IMR-90 (cell line): ENCODE measurements at regions not wholly inside any gene's neighbourhood (a gene's known extent, or its start where the extent isn't known, plus 50 kb on each side); places are given as distances from the start of the nearest gene placed in this dataset.

Experiments
- ATAC-seq: fragments of 200-7000 bp; cut with Tn5 transposase; 2 replicates; pipeline ENCODE4 v1.9.1; 2020; ENCODE audit warnings: low read depth, mild to moderate bottlenecking, moderate library complexity
- BruUV-seq: library from RNA; stranded (reverse); fragments of 400-500 nt; replicated peaks from 2 replicates; lab custom pipeline; 2021; lab: Mats Ljungman, UMichigan
- CTCF ChIA-PET: fragments of 300-600 bp; formaldehyde crosslinking; extraction: SDS; loops from one replicate; lab custom pipeline; 2021; ENCODE audit warnings: antibody characterized with exemption; lab: Yijun Ruan, JAX
- POLR2A ChIA-PET: fragments of 300-600 bp; sonication (Branson Sonifier 250); formaldehyde crosslinking; loops from one replicate; lab custom pipeline; 2022; ENCODE audit warnings: antibody characterized with exemption; ENCODE audit not compliant: unreplicated experiment; lab: Charles Lee
- DNase-seq: peaks from one replicate; pipeline ENCODE4 v3.0.0; 2013
- H2AFZ ChIP-seq: replicated peaks from 2 replicates; pipeline ENCODE3; 2013; ENCODE audit warnings: low read length, mild to moderate bottlenecking; ENCODE audit not compliant: poor library complexity
- H2AK5ac ChIP-seq: 2 replicates; pipeline ENCODE4 v1.6.1; 2013; ENCODE audit warnings: low read depth, low read length, inconsistent platforms
- H2AK9ac ChIP-seq: replicated peaks from 2 replicates; pipeline ENCODE3; 2013; ENCODE audit warnings: mild to moderate bottlenecking, low read depth, low read length, moderate library complexity; ENCODE audit not compliant: poor library complexity
- H2BK120ac ChIP-seq: 2 replicates; pipeline ENCODE4 v1.6.1; 2013; ENCODE audit warnings: low read depth, low read length, inconsistent platforms
- H2BK15ac ChIP-seq: 3 replicates; pipeline ENCODE4 v1.6.1; 2013; ENCODE audit warnings: low read depth, low read length, inconsistent platforms
- H2BK20ac ChIP-seq: 2 replicates; pipeline ENCODE4 v1.6.1; 2013; ENCODE audit warnings: low read depth, mild to moderate bottlenecking, inconsistent platforms, low read length, moderate library complexity
- H2BK5ac ChIP-seq: 2 replicates; pipeline ENCODE4 v1.6.1; 2013; ENCODE audit warnings: mild to moderate bottlenecking, low read depth, low read length, inconsistent platforms; ENCODE audit not compliant: poor library complexity, severe bottlenecking
- H3K14ac ChIP-seq: replicated peaks from 2 replicates; pipeline ENCODE4 v1.6.1; 2013; ENCODE audit warnings: low read depth, low read length, inconsistent platforms
- H3K18ac ChIP-seq: 2 replicates; pipeline ENCODE4 v1.6.1; 2013; ENCODE audit warnings: low read depth, low read length, control low read depth
- H3K23ac ChIP-seq: 2 replicates; pipeline ENCODE4 v1.6.1; 2013; ENCODE audit warnings: low read depth, low read length, inconsistent platforms
- H3K27ac ChIP-seq: 2 replicates; pipeline ENCODE4 v1.5.1; 2013; ENCODE audit warnings: mild to moderate bottlenecking, control low read depth, low read length; ENCODE audit not compliant: insufficient read depth
- H3K27me3 ChIP-seq: 2 replicates; pipeline ENCODE4 v1.6.1; 2013; ENCODE audit warnings: low read length; ENCODE audit not compliant: control insufficient read depth, insufficient read depth
- H3K36me3 ChIP-seq: 2 replicates; pipeline ENCODE4 v1.6.1; 2013; ENCODE audit warnings: low read length, mixed read lengths; ENCODE audit not compliant: control insufficient read depth, insufficient read depth
- H3K4ac ChIP-seq: 2 replicates; pipeline ENCODE4 v1.6.1; 2013; ENCODE audit warnings: low read depth, low read length, inconsistent platforms
- H3K4me1 ChIP-seq: 2 replicates; pipeline ENCODE4 v1.6.1; 2013; ENCODE audit warnings: low read length, mixed read lengths; ENCODE audit not compliant: control insufficient read depth, insufficient read depth
- H3K4me2 ChIP-seq: 2 replicates; pipeline ENCODE4 v1.6.1; 2013; ENCODE audit warnings: low read depth, mild to moderate bottlenecking, control low read depth, low read length, moderate library complexity
- H3K4me3 ChIP-seq: 2 replicates; pipeline ENCODE4 v1.5.1; 2013; ENCODE audit warnings: low read depth, mild to moderate bottlenecking, control low read depth, low read length, moderate library complexity; ENCODE audit not compliant: insufficient read depth
- H3K56ac ChIP-seq: 2 replicates; pipeline ENCODE4 v1.6.1; 2013; ENCODE audit warnings: low read length, inconsistent platforms; ENCODE audit not compliant: insufficient read depth; ENCODE audit errors: extremely low read depth
- H3K79me1 ChIP-seq, 2 experiments: 2 replicates each; pipeline ENCODE4 v1.6.1; 2013; ENCODE audit warnings: low read length in 2 of 2, inconsistent platforms in 1 of 2, low read depth in 1 of 2
- H3K9ac ChIP-seq: 2 replicates; pipeline ENCODE4 v1.6.1; 2013; ENCODE audit warnings: low read depth, low read length, control low read depth
- H3K9me1 ChIP-seq: 2 replicates; pipeline ENCODE4 v1.6.1; 2013; ENCODE audit warnings: low read length, inconsistent platforms; ENCODE audit not compliant: insufficient read depth
- H3K9me3 ChIP-seq: 2 replicates; pipeline ENCODE4 v1.6.1; 2013; ENCODE audit warnings: low read length; ENCODE audit not compliant: control insufficient read depth, insufficient read depth
- H4K20me1 ChIP-seq: 2 replicates; pipeline ENCODE4 v1.6.1; 2013; ENCODE audit warnings: low read length, inconsistent platforms; ENCODE audit not compliant: insufficient read depth
- H4K5ac ChIP-seq: 2 replicates; pipeline ENCODE4 v1.6.1; 2013; ENCODE audit warnings: mild to moderate bottlenecking, low read depth, low read length, control low read depth
- H4K8ac ChIP-seq, 2 experiments: 2 replicates each; pipeline ENCODE4 v1.6.1; 2013; ENCODE audit warnings: low read depth in 2 of 2, low read length in 2 of 2, control low read depth in 1 of 2, inconsistent platforms in 1 of 2
- H4K91ac ChIP-seq: 2 replicates; pipeline ENCODE4 v1.6.1; 2013; ENCODE audit warnings: low read depth, low read length, inconsistent platforms; ENCODE audit not compliant: insufficient read depth
- CEBPB ChIP-seq: IDR thresholded peaks from 2 replicates; pipeline ENCODE4 v1.6.1; 2012; ENCODE audit warnings: low read depth, low read length, improper control_type of control experiment
- CHD1 ChIP-seq: IDR thresholded peaks from 2 replicates; pipeline ENCODE4 v1.6.1; 2012; ENCODE audit warnings: low read depth, low read length, improper control_type of control experiment
- FOS ChIP-seq: fragments of 150-350 bp; IDR thresholded peaks from 2 replicates; pipeline ENCODE4 v1.6.1; 2016; ENCODE audit warnings: low read depth, low read length
- MAFK ChIP-seq: IDR thresholded peaks from 2 replicates; pipeline ENCODE4 v1.6.1; 2012; ENCODE audit warnings: low read depth, low read length, improper control_type of control experiment
- MAZ ChIP-seq: IDR thresholded peaks from 2 replicates; pipeline ENCODE4 v1.6.1; 2012; ENCODE audit warnings: low read depth, mild to moderate bottlenecking, low read length, improper control_type of control experiment, moderate library complexity, borderline replicate concordance
- MXI1 ChIP-seq: IDR thresholded peaks from 2 replicates; pipeline ENCODE4 v1.6.1; 2012; ENCODE audit warnings: low read depth, mild to moderate bottlenecking, low read length, moderate library complexity, borderline replicate concordance
- NFE2L2 ChIP-seq: fragments of 150-350 bp; IDR thresholded peaks from 2 replicates; pipeline ENCODE4 v1.6.1; 2016; ENCODE audit warnings: low read depth, mild to moderate bottlenecking, low read length
- POLR2A ChIP-seq: IDR thresholded peaks from 2 replicates; pipeline ENCODE4 v1.6.1; 2012; ENCODE audit warnings: mild to moderate bottlenecking, low read depth, low read length
- RAD21 ChIP-seq: IDR thresholded peaks from 2 replicates; pipeline ENCODE4 v1.6.1; 2012; ENCODE audit warnings: low read length, improper control_type of control experiment
- RCOR1 ChIP-seq: IDR thresholded peaks from 2 replicates; pipeline ENCODE4 v1.6.1; 2012; ENCODE audit warnings: mild to moderate bottlenecking, low read length, improper control_type of control experiment; ENCODE audit not compliant: insufficient replicate concordance
- RFX5 ChIP-seq: IDR thresholded peaks from 2 replicates; pipeline ENCODE4 v1.8.0; 2012; ENCODE audit warnings: low read depth, mild to moderate bottlenecking, low read length, moderate library complexity
- SMC3 ChIP-seq: fragments of 150-350 bp; IDR thresholded peaks from 2 replicates; pipeline ENCODE4 v1.6.1; 2016; ENCODE audit warnings: low read depth, mild to moderate bottlenecking, antibody characterized with exemption, low read length, moderate library complexity
- WGBS, 2 experiments: methylation state at CpG; one replicate each; pipeline versions ENCODE4 v1.1.5 to v1.1.7; 2013; ENCODE audit warnings: missing lambda C conversion rate in 2 of 2; ENCODE audit not compliant: insufficient read length in 1 of 2; ENCODE audit errors: extremely low coverage in 2 of 2; 5-methylcytosine and 5-hydroxymethylcytosine counted together
- dilution Hi-C: fragments of 300-500 bp; cut with HindIII; formaldehyde crosslinking; loops from one replicate; pipeline ENCODE4 v1.14.3; 2018; ENCODE audit warnings: low sequenced_read_pairs; ENCODE audit not compliant: unreplicated experiment
- in situ Hi-C: fragments of 300-500 bp; cut with MboI; formaldehyde crosslinking; loops from 3 replicates; pipeline ENCODE4 v1.14.3; 2019; ENCODE audit warnings: low sequenced_read_pairs, inconsistent platforms, mixed read lengths
- intact Hi-C: fragments of 100-400 bp; cut with micrococcal nuclease; formaldehyde crosslinking; loops from 2 replicates; pipeline ENCODE4 v1.10.0; 2022
- TF ChIP-seq, protein P1 (sequence below): conservative IDR thresholded peaks from 2 replicates; pipeline ENCODE4 v1.5.1; 2012; ENCODE audit warnings: mild to moderate bottlenecking, low read depth, low read length, improper control_type of control experiment
- TF ChIP-seq, protein P2 (sequence below): fragments of 150-350 bp; IDR thresholded peaks from 2 replicates; pipeline ENCODE4 v1.6.1; 2016; ENCODE audit warnings: low read depth, mild to moderate bottlenecking, low read length, moderate library complexity, borderline replicate concordance
- TF ChIP-seq, protein P3 (sequence below): fragments of 150-350 bp; IDR thresholded peaks from 2 replicates; pipeline ENCODE4 v1.6.1; 2017; ENCODE audit warnings: mild to moderate bottlenecking, antibody characterized with exemption, low read length, low read depth

DNA sequence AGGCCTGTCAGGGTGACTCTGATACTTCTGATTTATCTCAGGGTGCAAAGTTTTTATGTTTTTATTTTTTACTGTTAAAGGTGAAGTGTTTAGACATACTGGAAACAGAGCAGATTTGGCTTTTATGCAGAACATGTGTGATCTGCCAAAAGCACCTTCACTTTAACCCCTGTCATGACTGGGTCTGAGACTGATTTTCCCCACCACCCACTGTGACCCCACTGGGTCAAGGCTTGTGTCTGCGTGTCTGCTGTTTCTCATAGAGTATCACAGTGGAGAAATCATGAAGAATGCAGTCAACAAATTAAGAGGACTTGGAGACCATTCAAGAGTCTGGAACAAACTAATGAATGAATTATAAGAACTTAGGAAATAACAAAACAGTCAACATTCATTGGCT, 131.2 kb downstream of the SPTSSA start:
- Histone ChIP-seq H2AK5ac (no peak overlapping the region), H3K18ac (no peak overlapping the region), H2BK5ac (no peak overlapping the region), H3K9me1 (peaks cover 4% of the 10 kb centered on the region; the same call in 1 of the 2 replicates), H2AK9ac (no peak overlapping the region), H3K4ac (no peak overlapping the region), H3K27ac (no peak overlapping the region), H4K91ac (no peak overlapping the region), H3K79me1 (no peaks in the 10 kb centered on the region), H3K9ac (no peak overlapping the region), H4K20me1 (no peaks in the 10 kb centered on the region), H4K8ac (no peak overlapping the region), H2AFZ (no peak overlapping the region), H3K23ac (no peak overlapping the region), H3K4me1 (peaks cover 3% of the 10 kb centered on the region; the same call in 1 of the 2 replicates), H3K4me2 (no peak overlapping the region), H3K9me3 (no peaks in the 10 kb centered on the region), H2BK120ac (no peak overlapping the region), H2BK20ac (no peak overlapping the region), H3K14ac (no peak overlapping the region), H2BK15ac (no peak overlapping the region), H3K27me3 (no peaks in the 10 kb centered on the region), H4K5ac (no peak overlapping the region), H3K56ac (no peak overlapping the region), H3K36me3 (no peaks in the 10 kb centered on the region), H3K4me3 (no peak overlapping the region)
- dilution Hi-C loops (no loop called here), intact Hi-C loops (loop anchor here (1.0 to 2.0 kb wide), 2 partner anchors 130 to 167 kb away; no protein-coding TSS in a partner anchor), in situ Hi-C loops (no loop called here)
- DNase-seq, result no peak
- BruUV-seq, result no TSS peak
- CTCF ChIA-PET, result interaction anchor here (1.1 to 1.2 kb wide), 2 partner anchors 8 to 10 kb away, joined by 3 to 4 read pairs; no protein-coding TSS in a partner anchor
- no CpG with 5 or more reads among the region's 1 CpG for WGBS, 2 experiments
- POLR2A ChIA-PET, result no interaction called here
- no peak for TF ChIP-seq MXI1
- TF ChIP-seq POLR2A, result no peak
- TF ChIP-seq, protein P1, sequence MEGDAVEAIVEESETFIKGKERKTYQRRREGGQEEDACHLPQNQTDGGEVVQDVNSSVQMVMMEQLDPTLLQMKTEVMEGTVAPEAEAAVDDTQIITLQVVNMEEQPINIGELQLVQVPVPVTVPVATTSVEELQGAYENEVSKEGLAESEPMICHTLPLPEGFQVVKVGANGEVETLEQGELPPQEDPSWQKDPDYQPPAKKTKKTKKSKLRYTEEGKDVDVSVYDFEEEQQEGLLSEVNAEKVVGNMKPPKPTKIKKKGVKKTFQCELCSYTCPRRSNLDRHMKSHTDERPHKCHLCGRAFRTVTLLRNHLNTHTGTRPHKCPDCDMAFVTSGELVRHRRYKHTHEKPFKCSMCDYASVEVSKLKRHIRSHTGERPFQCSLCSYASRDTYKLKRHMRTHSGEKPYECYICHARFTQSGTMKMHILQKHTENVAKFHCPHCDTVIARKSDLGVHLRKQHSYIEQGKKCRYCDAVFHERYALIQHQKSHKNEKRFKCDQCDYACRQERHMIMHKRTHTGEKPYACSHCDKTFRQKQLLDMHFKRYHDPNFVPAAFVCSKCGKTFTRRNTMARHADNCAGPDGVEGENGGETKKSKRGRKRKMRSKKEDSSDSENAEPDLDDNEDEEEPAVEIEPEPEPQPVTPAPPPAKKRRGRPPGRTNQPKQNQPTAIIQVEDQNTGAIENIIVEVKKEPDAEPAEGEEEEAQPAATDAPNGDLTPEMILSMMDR, result no peak
- TF ChIP-seq, protein P2, sequence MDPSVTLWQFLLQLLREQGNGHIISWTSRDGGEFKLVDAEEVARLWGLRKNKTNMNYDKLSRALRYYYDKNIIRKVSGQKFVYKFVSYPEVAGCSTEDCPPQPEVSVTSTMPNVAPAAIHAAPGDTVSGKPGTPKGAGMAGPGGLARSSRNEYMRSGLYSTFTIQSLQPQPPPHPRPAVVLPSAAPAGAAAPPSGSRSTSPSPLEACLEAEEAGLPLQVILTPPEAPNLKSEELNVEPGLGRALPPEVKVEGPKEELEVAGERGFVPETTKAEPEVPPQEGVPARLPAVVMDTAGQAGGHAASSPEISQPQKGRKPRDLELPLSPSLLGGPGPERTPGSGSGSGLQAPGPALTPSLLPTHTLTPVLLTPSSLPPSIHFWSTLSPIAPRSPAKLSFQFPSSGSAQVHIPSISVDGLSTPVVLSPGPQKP, result no peak
- no peak for TF ChIP-seq MAFK
- TF ChIP-seq CHD1, result no peak
- TF ChIP-seq MAZ, result no peak
- no peak for TF ChIP-seq CEBPB
- no peak for TF ChIP-seq RCOR1
- TF ChIP-seq FOS, result no peak
- no peak for TF ChIP-seq RFX5
- no peak for TF ChIP-seq NFE2L2
- TF ChIP-seq RAD21, result no peak
- TF ChIP-seq, protein P3, sequence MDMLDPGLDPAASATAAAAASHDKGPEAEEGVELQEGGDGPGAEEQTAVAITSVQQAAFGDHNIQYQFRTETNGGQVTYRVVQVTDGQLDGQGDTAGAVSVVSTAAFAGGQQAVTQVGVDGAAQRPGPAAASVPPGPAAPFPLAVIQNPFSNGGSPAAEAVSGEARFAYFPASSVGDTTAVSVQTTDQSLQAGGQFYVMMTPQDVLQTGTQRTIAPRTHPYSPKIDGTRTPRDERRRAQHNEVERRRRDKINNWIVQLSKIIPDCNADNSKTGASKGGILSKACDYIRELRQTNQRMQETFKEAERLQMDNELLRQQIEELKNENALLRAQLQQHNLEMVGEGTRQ, result no peak
- no peak for TF ChIP-seq SMC3
- no peak for ATAC-seq
